ENCODE measurements at regions not wholly inside any gene's neighbourhood (a gene's known extent, or its start where the extent isn't known, plus 50 kb on each side); places are given as distances from the start of the nearest gene placed in this dataset.

- H3K27me3 ChIP-seq: no peaks in the 10 kb centered on the region
- peak; percentile 33 to 70 for DNase-seq
- H3K4me1 ChIP-seq: peaks cover 0 to 71% (median 15%) of the 10 kb centered on the region in 4 donors
- H3K36me3 ChIP-seq: no peaks in the 10 kb centered on the region
- H3K9me3 ChIP-seq: no peaks in the 10 kb centered on the region
- intact Hi-C loops (cut with DNase I; ENCODE audit: low total_unique reads): no loop called here
- no peak overlapping the region for H3K27ac ChIP-seq
- H3K4me3 ChIP-seq: no peak overlapping the region
- peak; percentile 44 to 54 for TF ChIP-seq CTCF (IDR thresholded peaks at IDR 0.05)
Measured at GRCh38 chr3:99532246-99532645, 106.1 kb upstream of the COL8A1 start.

- no peaks in the 10 kb centered on the region for H3K36me3 ChIP-seq
- no peaks in the 10 kb centered on the region for H3K27me3 ChIP-seq
- no peaks in the 10 kb centered on the region for H3K9me3 ChIP-seq
- TF ChIP-seq CTCF (IDR thresholded peaks at IDR 0.05): no peak
- no peak for DNase-seq
- no peak overlapping the region for H3K4me3 ChIP-seq
- H3K4me1 ChIP-seq: peaks cover 0 to 68% (median 16%) of the 10 kb centered on the region in 4 donors
- H3K27ac ChIP-seq: peak overlapping the region; percentile 71 to 84
- intact Hi-C loops (cut with DNase I; ENCODE audit: low total_unique reads): no loop called here
Measured at GRCh38 chr3:99529265-99529664, 109.1 kb upstream of the COL8A1 start.

- intact Hi-C loops (cut with DNase I; ENCODE audit: low total_unique reads): no loop called here
- peak overlapping the region; percentile 71 to 84 for H3K27ac ChIP-seq
- no peak for TF ChIP-seq CTCF (IDR thresholded peaks at IDR 0.05)
- DNase-seq: no peak
- no peaks in the 10 kb centered on the region for H3K36me3 ChIP-seq
- H3K4me3 ChIP-seq: peak overlapping the region in 1 of 2 donors; percentile 11
- H3K9me3 ChIP-seq: no peaks in the 10 kb centered on the region
- peaks cover 0 to 74% (median 17%) of the 10 kb centered on the region in 4 donors for H3K4me1 ChIP-seq
- no peaks in the 10 kb centered on the region for H3K27me3 ChIP-seq
Measured at GRCh38 chr3:99526921-99527320, 111.5 kb upstream of the COL8A1 start.

GRCh38 chr3:99524559-99524958 lies 113.8 kb upstream of the COL8A1 start:
- H3K27ac ChIP-seq: peak overlapping the region; percentile 56 to 84
- H3K9me3 ChIP-seq: no peaks in the 10 kb centered on the region
- H3K4me1 ChIP-seq: peaks cover 0 to 68% (median 17%) of the 10 kb centered on the region in 4 donors
- no peak overlapping the region for H3K4me3 ChIP-seq
- no peak for DNase-seq
- H3K36me3 ChIP-seq: no peaks in the 10 kb centered on the region
- intact Hi-C loops (cut with DNase I; ENCODE audit: low total_unique reads): no loop called here
- TF ChIP-seq CTCF (IDR thresholded peaks at IDR 0.05): no peak
- H3K27me3 ChIP-seq: no peaks in the 10 kb centered on the region

GRCh38 chr3:99523431-99524127 lies 114.8 kb upstream of the COL8A1 start:
- H3K36me3 ChIP-seq: no peaks in the 10 kb centered on the region
- H3K27ac ChIP-seq: peak overlapping the region; percentile 56 to 84
- intact Hi-C loops (cut with DNase I; ENCODE audit: low total_unique reads): no loop called here
- no peak for DNase-seq
- H3K4me3 ChIP-seq: no peak overlapping the region
- peaks cover 0 to 59% (median 15%) of the 10 kb centered on the region in 4 donors for H3K4me1 ChIP-seq
- no peaks in the 10 kb centered on the region for H3K9me3 ChIP-seq
- H3K27me3 ChIP-seq: no peaks in the 10 kb centered on the region
- TF ChIP-seq CTCF (IDR thresholded peaks at IDR 0.05): no peak
